ENCODE measurements at regions not wholly inside any gene's neighbourhood (a gene's known extent, or its start where the extent isn't known, plus 50 kb on each side); places are given as distances from the start of the nearest gene placed in this dataset.

- POLR2A ChIA-PET, result no interaction called here
- Mint-ChIP-seq H3K36me3 (ENCODE audit: insufficient read depth, unreplicated experiment) (no peaks in the 10 kb centered on the region), H3K27me3 (ENCODE audit: insufficient read depth, unreplicated experiment) (no peaks in the 10 kb centered on the region), H3K4me3 (ENCODE audit: unreplicated experiment) (no peak overlapping the region), H3K4me1 (ENCODE audit: insufficient read depth, unreplicated experiment) (no peaks in the 10 kb centered on the region), H3K9me3 (ENCODE audit: unreplicated experiment) (no peaks in the 10 kb centered on the region), H3K27ac (ENCODE audit: low read depth, unreplicated experiment) (no peak overlapping the region)
- CTCF ChIA-PET, result no interaction called here
- BruUV-seq (replicated peaks), result no TSS peak
- no peak for TF ChIP-seq CTCF (IDR thresholded peaks at IDR 0.05; ENCODE audit: unreplicated experiment)
- DNase-seq (ENCODE audit: unreplicated experiment), result no peak
- intact Hi-C loops (cut with micrococcal nuclease), result no loop called here
These were observed 197.1 kb downstream of the ETS1 start for GRCh38 chr11:128390246-128390645.

- H3K27ac Mint-ChIP-seq (ENCODE audit: low read depth, unreplicated experiment), result no peak overlapping the region
- no peaks in the 10 kb centered on the region for H3K9me3 Mint-ChIP-seq (ENCODE audit: unreplicated experiment)
- intact Hi-C loops (cut with micrococcal nuclease), result no loop called here
These were observed 197.8 kb downstream of the ETS1 start for GRCh38 chr11:128389461-128389976.

GRCh38 chr11:128388206-128388815 is 199.0 kb downstream of the ETS1 start:
- intact Hi-C loops (cut with micrococcal nuclease), result no loop called here
- no peak for DNase-seq (ENCODE audit: unreplicated experiment)

More at GRCh38 chr11:128389461-128389976, 197.8 kb downstream of the ETS1 start:
- Mint-ChIP-seq H3K4me3 (ENCODE audit: unreplicated experiment) (no peak overlapping the region), H3K36me3 (ENCODE audit: insufficient read depth, unreplicated experiment) (no peaks in the 10 kb centered on the region), H3K27me3 (ENCODE audit: insufficient read depth, unreplicated experiment) (no peaks in the 10 kb centered on the region), H3K4me1 (ENCODE audit: insufficient read depth, unreplicated experiment) (no peaks in the 10 kb centered on the region)
- TF ChIP-seq CTCF (IDR thresholded peaks at IDR 0.05; ENCODE audit: unreplicated experiment), result no peak
- no peak for DNase-seq (ENCODE audit: unreplicated experiment)
- no TSS peak for BruUV-seq (replicated peaks)
- CTCF ChIA-PET, result no interaction called here
- POLR2A ChIA-PET, result no interaction called here

More at GRCh38 chr11:128388206-128388815, 199.0 kb downstream of the ETS1 start:
- TF ChIP-seq CTCF (IDR thresholded peaks at IDR 0.05; ENCODE audit: unreplicated experiment), result no peak
- Mint-ChIP-seq H3K4me1 (ENCODE audit: insufficient read depth, unreplicated experiment) (no peaks in the 10 kb centered on the region), H3K9me3 (ENCODE audit: unreplicated experiment) (no peaks in the 10 kb centered on the region), H3K36me3 (ENCODE audit: insufficient read depth, unreplicated experiment) (no peaks in the 10 kb centered on the region), H3K27ac (ENCODE audit: low read depth, unreplicated experiment) (no peak overlapping the region), H3K27me3 (ENCODE audit: insufficient read depth, unreplicated experiment) (no peaks in the 10 kb centered on the region), H3K4me3 (ENCODE audit: unreplicated experiment) (no peak overlapping the region)
- POLR2A ChIA-PET, result interaction anchor here (1.2 kb wide), 1 partner anchor 27 kb away, joined by 3 read pairs; no protein-coding TSS in a partner anchor
- CTCF ChIA-PET, result interaction anchor here (1.4 kb wide), 1 partner anchor 13 kb away, joined by 3 read pairs; no protein-coding TSS in a partner anchor
- BruUV-seq (replicated peaks), result no TSS peak

Measured in MCF 10A (cell line).